ENCODE measurements at regions not wholly inside any gene's neighbourhood (a gene's known extent, or its start where the extent isn't known, plus 50 kb on each side); places are given as distances from the start of the nearest gene placed in this dataset.

DNA sequence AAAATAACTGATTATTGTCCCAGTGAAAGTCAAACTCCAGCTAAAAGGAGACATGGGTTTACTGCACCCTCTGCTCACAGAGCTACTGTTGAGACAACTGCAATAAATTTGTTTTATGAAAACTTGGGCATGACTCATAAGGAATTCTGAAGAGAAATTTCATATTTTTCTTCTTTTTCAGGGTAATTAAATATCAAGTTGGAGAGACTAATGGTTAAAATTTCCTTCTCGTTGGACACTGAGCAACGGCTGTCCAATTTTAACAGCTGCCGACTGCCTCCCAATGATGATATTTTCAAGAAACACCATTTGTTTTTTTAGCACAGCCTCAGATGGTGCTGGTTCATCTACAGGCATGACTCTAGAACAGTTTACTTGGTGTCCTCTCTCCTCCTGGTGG is 259.2 kb upstream of the RGMB start:
- ATAC-seq (ENCODE audit: insufficient read depth, low FRiP score) (no peak), DNase-seq (no peak)
- no peak overlapping the region for H3K4me3 ChIP-seq
- peaks cover 0 to 6% (median 0%) of the 10 kb centered on the region in 5 donors for H3K4me1 ChIP-seq (ENCODE audit: control insufficient read depth in 5 of 5, insufficient read depth in 5 of 5, low read length in 5 of 5)
- WGBS, 2 donors, result 78 to 88% methylated on average over 3 of the region's 3 CpGs
- H3K27ac ChIP-seq (ENCODE audit: low read depth in 1 of 2, low read length in 1 of 2), result no peak overlapping the region
- H3K9me3 ChIP-seq (ENCODE audit: control insufficient read depth in 4 of 4, insufficient read depth in 3 of 4, low read length in 3 of 4), result no peaks in the 10 kb centered on the region
- no peaks in the 10 kb centered on the region for H3K36me3 ChIP-seq (ENCODE audit: control insufficient read depth in 4 of 4, insufficient read depth in 4 of 4, low read length in 4 of 4)
- no peaks in the 10 kb centered on the region for H3K27me3 ChIP-seq (ENCODE audit: control insufficient read depth in 3 of 3, insufficient read depth in 3 of 3, low read length in 2 of 3)
- TF ChIP-seq, protein P1, sequence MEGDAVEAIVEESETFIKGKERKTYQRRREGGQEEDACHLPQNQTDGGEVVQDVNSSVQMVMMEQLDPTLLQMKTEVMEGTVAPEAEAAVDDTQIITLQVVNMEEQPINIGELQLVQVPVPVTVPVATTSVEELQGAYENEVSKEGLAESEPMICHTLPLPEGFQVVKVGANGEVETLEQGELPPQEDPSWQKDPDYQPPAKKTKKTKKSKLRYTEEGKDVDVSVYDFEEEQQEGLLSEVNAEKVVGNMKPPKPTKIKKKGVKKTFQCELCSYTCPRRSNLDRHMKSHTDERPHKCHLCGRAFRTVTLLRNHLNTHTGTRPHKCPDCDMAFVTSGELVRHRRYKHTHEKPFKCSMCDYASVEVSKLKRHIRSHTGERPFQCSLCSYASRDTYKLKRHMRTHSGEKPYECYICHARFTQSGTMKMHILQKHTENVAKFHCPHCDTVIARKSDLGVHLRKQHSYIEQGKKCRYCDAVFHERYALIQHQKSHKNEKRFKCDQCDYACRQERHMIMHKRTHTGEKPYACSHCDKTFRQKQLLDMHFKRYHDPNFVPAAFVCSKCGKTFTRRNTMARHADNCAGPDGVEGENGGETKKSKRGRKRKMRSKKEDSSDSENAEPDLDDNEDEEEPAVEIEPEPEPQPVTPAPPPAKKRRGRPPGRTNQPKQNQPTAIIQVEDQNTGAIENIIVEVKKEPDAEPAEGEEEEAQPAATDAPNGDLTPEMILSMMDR (IDR thresholded peaks at IDR 0.05; ENCODE audit: control extremely low read depth, extremely low read depth), result no peak
- no peak overlapping the region for H3K9ac ChIP-seq (ENCODE audit: insufficient read depth in 1 of 2, low read length in 2 of 2)

DNA sequence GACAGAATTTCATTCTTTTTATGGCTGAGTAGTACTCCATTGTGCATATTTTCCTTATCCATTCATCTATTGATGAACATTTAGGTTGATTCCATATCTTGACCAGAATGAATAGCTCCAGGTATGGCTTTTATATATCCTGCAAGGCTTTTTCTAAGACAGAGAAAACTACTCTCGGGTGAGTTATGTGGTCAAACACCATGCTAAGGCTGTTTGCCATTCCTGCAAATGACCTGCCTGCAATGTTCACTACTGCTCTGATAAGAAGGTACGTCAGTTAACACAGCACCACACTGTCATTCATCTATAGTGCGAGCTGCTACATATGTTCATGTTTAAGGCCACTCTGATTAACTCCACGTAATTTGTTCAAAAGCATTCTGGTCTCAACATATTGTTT is 256.8 kb upstream of the RGMB start:
- no peak overlapping the region for H3K4me3 ChIP-seq
- no peaks in the 10 kb centered on the region for H3K4me1 ChIP-seq (ENCODE audit: control insufficient read depth in 5 of 5, insufficient read depth in 5 of 5, low read length in 5 of 5)
- DNase-seq (no peak), ATAC-seq (ENCODE audit: insufficient read depth, low FRiP score) (no peak)
- H3K27me3 ChIP-seq (ENCODE audit: control insufficient read depth in 3 of 3, insufficient read depth in 3 of 3, low read length in 2 of 3), result no peaks in the 10 kb centered on the region
- no peaks in the 10 kb centered on the region for H3K36me3 ChIP-seq (ENCODE audit: control insufficient read depth in 4 of 4, insufficient read depth in 4 of 4, low read length in 4 of 4)
- TF ChIP-seq, protein P1 (IDR thresholded peaks at IDR 0.05; ENCODE audit: control extremely low read depth, extremely low read depth), result no peak
- no peak overlapping the region for H3K9ac ChIP-seq (ENCODE audit: insufficient read depth in 1 of 2, low read length in 2 of 2)
- WGBS, 2 donors, result 90 to 95% methylated on average over 4 of the region's 4 CpGs
- no peaks in the 10 kb centered on the region for H3K9me3 ChIP-seq (ENCODE audit: control insufficient read depth in 4 of 4, insufficient read depth in 3 of 4, low read length in 3 of 4)
- no peak overlapping the region for H3K27ac ChIP-seq (ENCODE audit: low read depth in 1 of 2, low read length in 1 of 2)

DNA sequence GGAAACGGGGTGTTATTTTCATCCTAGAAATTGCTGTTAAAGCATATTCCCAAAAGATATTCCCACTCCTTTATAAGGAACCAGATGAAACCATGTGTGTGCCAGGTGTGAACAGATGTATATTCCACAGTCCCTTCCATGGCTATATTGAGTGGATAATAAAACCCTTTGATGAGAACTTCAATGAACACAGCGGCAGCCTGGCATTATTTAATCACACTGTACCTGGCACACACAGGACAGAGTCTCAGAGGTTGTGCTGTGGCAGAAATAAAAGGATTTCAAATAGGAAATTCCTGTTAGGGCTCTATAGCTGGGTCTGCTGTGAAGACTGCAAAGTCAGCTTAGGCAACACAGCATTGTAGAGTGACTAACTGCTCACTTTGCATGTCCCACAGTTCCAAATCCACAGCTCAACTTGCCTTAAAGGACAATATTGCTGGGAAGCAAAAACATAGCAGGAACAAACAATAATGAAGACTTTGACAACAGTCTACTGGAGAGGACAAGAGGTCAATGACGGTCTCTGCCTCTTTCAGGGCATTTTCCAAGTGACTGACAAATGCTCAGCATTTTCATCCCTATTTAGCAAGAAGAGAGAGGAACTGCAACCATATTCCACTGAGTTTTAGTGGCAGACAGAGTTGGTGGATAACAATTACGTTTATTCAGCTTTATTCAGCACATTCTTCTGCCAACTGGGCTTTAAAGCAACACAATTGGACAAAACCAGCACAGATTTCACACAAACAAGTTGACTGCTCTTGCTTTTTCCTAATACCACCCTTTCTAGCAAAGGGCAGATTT is 255.7 kb upstream of the RGMB start:
- TF ChIP-seq, protein P1 (IDR thresholded peaks at IDR 0.05; ENCODE audit: control extremely low read depth, extremely low read depth), result no peak
- no peaks in the 10 kb centered on the region for H3K27me3 ChIP-seq (ENCODE audit: control insufficient read depth in 3 of 3, insufficient read depth in 3 of 3, low read length in 2 of 3)
- no peaks in the 10 kb centered on the region for H3K9me3 ChIP-seq (ENCODE audit: control insufficient read depth in 4 of 4, insufficient read depth in 3 of 4, low read length in 3 of 4)
- no peak overlapping the region for H3K4me3 ChIP-seq
- no peak overlapping the region for H3K27ac ChIP-seq (ENCODE audit: low read depth in 1 of 2, low read length in 1 of 2)
- DNase-seq, result no peak
- WGBS, 2 donors, result 75% methylated on average over 4 of the region's 4 CpGs
- no peak overlapping the region for H3K9ac ChIP-seq (ENCODE audit: insufficient read depth in 1 of 2, low read length in 2 of 2)
- H3K36me3 ChIP-seq (ENCODE audit: control insufficient read depth in 4 of 4, insufficient read depth in 4 of 4, low read length in 4 of 4), result no peaks in the 10 kb centered on the region
- no peaks in the 10 kb centered on the region for H3K4me1 ChIP-seq (ENCODE audit: control insufficient read depth in 5 of 5, insufficient read depth in 5 of 5, low read length in 5 of 5)
- no peak for ATAC-seq (ENCODE audit: insufficient read depth, low FRiP score)

Measured in lung (tissue), 11 donors.